ENCODE measurements at regions not wholly inside any gene's neighbourhood (a gene's known extent, or its start where the extent isn't known, plus 50 kb on each side); places are given as distances from the start of the nearest gene placed in this dataset.
"Not testable (repeated sequence)": the region's sequence is repeated elsewhere in the genome, so short reads cannot be mapped to it uniquely, and the experiment has no call there.

GRCh38 chr2:65979446-65979845, 455.5 kb upstream of the MEIS1 start:
- no peak for DNase-seq (ENCODE audit: low read depth in 4 of 4, low spot score in 3 of 4)

GRCh38 chr2:65974067-65974723, 460.7 kb upstream of the MEIS1 start:
- DNase-seq (ENCODE audit: low read depth in 4 of 4, low spot score in 3 of 4) = no peak

GRCh38 chr2:65969161-65969560, 465.8 kb upstream of the MEIS1 start:
- DNase-seq (ENCODE audit: low read depth in 4 of 4, low spot score in 3 of 4) = no peak

- not testable (repeated sequence) for DNase-seq (ENCODE audit: low read depth in 4 of 4, low spot score in 3 of 4)
Observed at GRCh38 chr2:65963303-65963702, 471.6 kb upstream of the MEIS1 start.

- no peak for DNase-seq (ENCODE audit: low read depth in 4 of 4, low spot score in 3 of 4)
Observed at GRCh38 chr2:65960953-65961352, 474.0 kb upstream of the MEIS1 start.

- no peak for DNase-seq (ENCODE audit: low read depth in 4 of 4, low spot score in 3 of 4)
Observed at GRCh38 chr2:65957886-65958285, 477.0 kb upstream of the MEIS1 start.

- DNase-seq (ENCODE audit: low read depth in 4 of 4, low spot score in 3 of 4) = no peak
Observed at GRCh38 chr2:65957454-65957853, 477.5 kb upstream of the MEIS1 start.

GRCh38 chr2:65955259-65955658, 479.7 kb upstream of the MEIS1 start:
- DNase-seq (ENCODE audit: low read depth in 4 of 4, low spot score in 3 of 4) = no peak

GRCh38 chr2:65952966-65953761, 481.8 kb upstream of the MEIS1 start:
- no peak for DNase-seq (ENCODE audit: low read depth in 4 of 4, low spot score in 3 of 4)

- no peak for DNase-seq (ENCODE audit: low read depth in 4 of 4, low spot score in 3 of 4)
Observed at GRCh38 chr2:65944213-65944612, 490.7 kb upstream of the MEIS1 start.

GRCh38 chr2:65943099-65943786, 491.7 kb upstream of the MEIS1 start:
- no peak for DNase-seq (ENCODE audit: low read depth in 4 of 4, low spot score in 3 of 4)

GRCh38 chr2:65940856-65941255, 494.1 kb upstream of the MEIS1 start:
- no peak for DNase-seq (ENCODE audit: low read depth in 4 of 4, low spot score in 3 of 4)

- no peak for DNase-seq (ENCODE audit: low read depth in 4 of 4, low spot score in 3 of 4)
Observed at GRCh38 chr2:65939687-65940086, 495.2 kb upstream of the MEIS1 start.

GRCh38 chr2:65937379-65938160, 497.4 kb upstream of the MEIS1 start:
- DNase-seq (ENCODE audit: low read depth in 4 of 4, low spot score in 3 of 4) = no peak

GRCh38 chr2:65934992-65935629, 499.8 kb upstream of the MEIS1 start:
- no peak for DNase-seq (ENCODE audit: low read depth in 4 of 4, low spot score in 3 of 4)

- no peak for DNase-seq (ENCODE audit: low read depth in 4 of 4, low spot score in 3 of 4)
Observed at GRCh38 chr2:65932571-65932970, 500.2 kb upstream of the SPRED2 start.

GRCh38 chr2:65931056-65931455, 498.7 kb upstream of the SPRED2 start:
- no peak for DNase-seq (ENCODE audit: low read depth in 4 of 4, low spot score in 3 of 4)

GRCh38 chr2:65930259-65930658, 497.9 kb upstream of the SPRED2 start:
- DNase-seq (ENCODE audit: low read depth in 4 of 4, low spot score in 3 of 4) = no peak

GRCh38 chr2:65929664-65930063, 497.3 kb upstream of the SPRED2 start:
- not testable (repeated sequence) for DNase-seq (ENCODE audit: low read depth in 4 of 4, low spot score in 3 of 4)

GRCh38 chr2:65922794-65923193, 490.4 kb upstream of the SPRED2 start:
- DNase-seq (ENCODE audit: low read depth in 4 of 4, low spot score in 3 of 4) = no peak
